Endothelial cell (in vitro differentiated cells): ENCODE measurements at regions not wholly inside any gene's neighbourhood (a gene's known extent, or its start where the extent isn't known, plus 50 kb on each side); places are given as distances from the start of the nearest gene placed in this dataset.

Experiments used
- DNase-seq: peaks from one replicate; pipeline ENCODE4 v3.0.0; 2021; ENCODE audit warnings: low spot score
- H3K27ac Mint-ChIP-seq: one replicate; pipeline ENCODE4 v1.8.0; 2021; ENCODE audit warnings: mixed read lengths, inconsistent platforms; ENCODE audit not compliant: unreplicated experiment
- H3K27me3 Mint-ChIP-seq: one replicate; pipeline ENCODE4 v1.8.0; 2021; ENCODE audit warnings: mild to moderate bottlenecking, moderate library complexity, mixed read lengths, inconsistent platforms; ENCODE audit not compliant: unreplicated experiment
- H3K36me3 Mint-ChIP-seq: one replicate; pipeline ENCODE4 v1.8.0; 2021; ENCODE audit warnings: mild to moderate bottlenecking, low read depth, mixed read lengths, inconsistent platforms; ENCODE audit not compliant: unreplicated experiment
- H3K4me1 Mint-ChIP-seq: one replicate; pipeline ENCODE4 v1.8.0; 2021; ENCODE audit warnings: mild to moderate bottlenecking, mixed read lengths, inconsistent platforms; ENCODE audit not compliant: unreplicated experiment
- H3K4me3 Mint-ChIP-seq: one replicate; pipeline ENCODE4 v1.8.0; 2021; ENCODE audit warnings: mild to moderate bottlenecking, mixed read lengths, inconsistent platforms; ENCODE audit not compliant: unreplicated experiment
- H3K9me3 Mint-ChIP-seq: one replicate; pipeline ENCODE4 v1.8.0; 2021; ENCODE audit warnings: mixed read lengths, inconsistent platforms; ENCODE audit not compliant: unreplicated experiment
- TF ChIP-seq, protein P1 (sequence below): fragments of 200-600 bp; sonication (generic); IDR thresholded peaks from one replicate; pipeline ENCODE4 v1.5.0; 2021; ENCODE audit warnings: antibody characterized with exemption; ENCODE audit not compliant: unreplicated experiment

DNA sequence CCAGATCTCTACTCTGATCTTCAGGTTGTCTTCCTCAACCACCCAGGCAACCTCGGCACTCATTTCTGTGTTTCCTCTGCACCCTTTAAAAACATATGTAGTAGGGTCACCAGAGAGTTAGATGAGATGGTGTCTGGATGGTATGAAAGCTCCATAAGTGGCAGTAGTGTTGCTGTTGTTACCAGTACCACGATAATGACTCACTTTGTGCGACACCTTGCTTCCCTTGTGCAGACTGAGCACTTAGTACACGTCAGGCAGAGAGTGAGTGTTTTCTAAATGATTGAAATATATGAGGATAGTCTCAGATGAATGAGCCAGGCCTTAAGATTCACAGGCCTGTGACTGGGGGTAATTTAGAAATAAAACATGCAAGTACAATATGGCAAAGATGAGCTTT is 188.7 kb downstream of the MAF start:
- no peaks in the 10 kb centered on the region for H3K36me3 Mint-ChIP-seq
- H3K27ac Mint-ChIP-seq: peak overlapping the region; percentile 96
- no peak for DNase-seq
- H3K9me3 Mint-ChIP-seq: no peaks in the 10 kb centered on the region
- H3K4me3 Mint-ChIP-seq: no peak overlapping the region
- H3K4me1 Mint-ChIP-seq: peaks cover 46% of the 10 kb centered on the region
- peaks cover 3% of the 10 kb centered on the region for H3K27me3 Mint-ChIP-seq
- TF ChIP-seq, protein P1, sequence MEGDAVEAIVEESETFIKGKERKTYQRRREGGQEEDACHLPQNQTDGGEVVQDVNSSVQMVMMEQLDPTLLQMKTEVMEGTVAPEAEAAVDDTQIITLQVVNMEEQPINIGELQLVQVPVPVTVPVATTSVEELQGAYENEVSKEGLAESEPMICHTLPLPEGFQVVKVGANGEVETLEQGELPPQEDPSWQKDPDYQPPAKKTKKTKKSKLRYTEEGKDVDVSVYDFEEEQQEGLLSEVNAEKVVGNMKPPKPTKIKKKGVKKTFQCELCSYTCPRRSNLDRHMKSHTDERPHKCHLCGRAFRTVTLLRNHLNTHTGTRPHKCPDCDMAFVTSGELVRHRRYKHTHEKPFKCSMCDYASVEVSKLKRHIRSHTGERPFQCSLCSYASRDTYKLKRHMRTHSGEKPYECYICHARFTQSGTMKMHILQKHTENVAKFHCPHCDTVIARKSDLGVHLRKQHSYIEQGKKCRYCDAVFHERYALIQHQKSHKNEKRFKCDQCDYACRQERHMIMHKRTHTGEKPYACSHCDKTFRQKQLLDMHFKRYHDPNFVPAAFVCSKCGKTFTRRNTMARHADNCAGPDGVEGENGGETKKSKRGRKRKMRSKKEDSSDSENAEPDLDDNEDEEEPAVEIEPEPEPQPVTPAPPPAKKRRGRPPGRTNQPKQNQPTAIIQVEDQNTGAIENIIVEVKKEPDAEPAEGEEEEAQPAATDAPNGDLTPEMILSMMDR: no peak

DNA sequence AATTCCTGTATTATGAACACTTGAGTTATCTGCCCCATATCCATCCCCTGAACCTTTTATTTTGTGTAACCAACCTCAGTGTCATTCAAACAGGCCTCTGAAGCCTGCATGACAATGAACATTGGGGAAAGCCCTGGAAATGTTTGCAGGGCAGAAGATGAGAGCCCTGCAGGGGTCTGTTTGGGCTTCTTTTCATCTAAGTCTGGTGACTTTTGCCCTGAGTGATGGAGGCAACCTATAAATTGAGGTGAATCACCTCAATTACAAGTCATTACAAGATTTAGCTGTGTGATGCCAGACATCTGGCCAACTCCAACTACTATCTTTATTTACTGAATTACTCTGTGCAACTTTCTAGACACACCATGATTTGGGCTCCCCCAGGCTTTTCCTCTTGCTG is 189.2 kb downstream of the MAF start:
- Mint-ChIP-seq H3K27me3 (peaks cover 3% of the 10 kb centered on the region), H3K4me3 (no peak overlapping the region), H3K27ac (no peak overlapping the region), H3K36me3 (no peaks in the 10 kb centered on the region), H3K4me1 (peaks cover 46% of the 10 kb centered on the region), H3K9me3 (no peaks in the 10 kb centered on the region)
- DNase-seq: no peak
- TF ChIP-seq, protein P1: no peak

DNA sequence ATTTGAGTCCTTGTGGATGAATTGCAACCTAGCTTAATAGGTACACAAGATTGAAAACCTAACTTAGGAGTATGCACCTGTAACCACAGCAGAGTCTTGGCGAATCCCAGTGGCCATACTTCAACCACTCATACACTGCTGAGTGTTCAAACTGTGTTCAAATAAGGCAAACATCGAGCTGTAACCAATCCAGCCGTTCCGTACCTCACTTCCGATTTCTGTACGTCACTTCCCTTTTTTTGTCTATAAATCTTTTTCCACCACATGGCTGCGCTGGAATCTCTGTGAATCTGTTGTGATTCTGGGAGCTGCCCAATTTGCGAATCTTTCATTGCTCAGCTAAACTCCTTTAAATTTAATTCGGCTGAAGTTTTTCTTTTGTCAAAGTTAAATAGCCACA is 190.6 kb downstream of the MAF start:
- DNase-seq: no peak
- Mint-ChIP-seq H3K9me3 (no peaks in the 10 kb centered on the region), H3K27me3 (peaks cover 6% of the 10 kb centered on the region), H3K4me1 (peaks cover 34% of the 10 kb centered on the region), H3K27ac (no peak overlapping the region), H3K4me3 (no peak overlapping the region), H3K36me3 (no peaks in the 10 kb centered on the region)
- TF ChIP-seq, protein P1: no peak

DNA sequence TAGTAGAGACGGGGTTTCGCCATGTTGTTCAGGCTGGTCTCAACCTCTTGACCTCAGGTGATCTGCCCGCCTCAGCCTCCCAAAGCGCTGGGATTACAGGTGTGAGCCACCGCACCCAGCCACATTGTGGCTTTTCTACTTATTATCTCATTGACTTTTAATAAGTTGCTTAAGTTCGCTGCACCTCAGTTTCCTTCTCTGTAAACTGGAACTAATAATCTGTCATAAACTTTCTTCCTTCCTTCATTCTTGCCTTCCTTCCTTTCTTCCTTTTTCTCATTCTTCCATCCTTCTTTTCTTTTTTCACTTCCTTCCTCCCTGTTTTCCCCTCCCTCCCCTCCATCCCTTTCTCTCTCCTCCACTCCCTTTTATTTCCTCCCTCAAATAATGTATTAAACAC is 192.2 kb downstream of the MAF start:
- DNase-seq: no peak
- H3K36me3 Mint-ChIP-seq: no peaks in the 10 kb centered on the region
- H3K9me3 Mint-ChIP-seq: no peaks in the 10 kb centered on the region
- peaks cover 28% of the 10 kb centered on the region for H3K4me1 Mint-ChIP-seq
- TF ChIP-seq, protein P1: no peak
- no peak overlapping the region for H3K4me3 Mint-ChIP-seq
- no peak overlapping the region for H3K27ac Mint-ChIP-seq
- H3K27me3 Mint-ChIP-seq: peaks cover 4% of the 10 kb centered on the region

DNA sequence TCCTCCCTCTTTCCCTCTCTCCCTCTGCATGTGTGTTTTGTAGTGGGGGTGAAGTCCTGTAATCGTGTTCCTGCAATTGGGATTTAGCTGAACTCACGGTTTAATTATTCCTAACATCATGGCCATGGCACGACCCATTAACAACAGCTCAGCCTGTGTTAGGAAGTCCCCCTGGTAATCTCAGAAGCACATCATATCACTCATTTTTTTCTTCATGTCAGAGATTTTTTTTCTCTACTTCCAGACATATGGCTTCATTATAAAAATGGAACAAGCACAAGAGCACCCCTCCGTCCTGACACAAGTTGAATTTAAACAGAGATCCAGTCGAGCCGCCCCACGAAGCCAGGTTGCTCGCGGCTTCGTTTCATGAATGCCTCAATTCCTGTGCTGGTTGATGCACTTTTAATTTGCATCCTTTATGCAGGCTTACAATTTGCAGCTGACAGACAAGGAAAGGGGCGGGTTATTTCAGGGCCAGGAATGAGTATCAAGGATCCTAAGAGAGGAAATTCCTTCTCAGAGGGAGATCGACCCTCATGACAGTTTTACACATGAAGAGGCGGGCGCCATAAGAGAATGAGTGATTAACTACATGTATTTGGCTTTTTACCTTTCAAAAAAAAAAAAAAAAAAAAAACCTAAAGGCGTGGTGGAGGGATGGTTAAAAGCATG is 192.9 kb downstream of the MAF start:
- TF ChIP-seq, protein P1: no peak
- H3K27me3 Mint-ChIP-seq: peaks cover 4% of the 10 kb centered on the region
- H3K4me3 Mint-ChIP-seq: no peak overlapping the region
- no peaks in the 10 kb centered on the region for H3K36me3 Mint-ChIP-seq
- H3K9me3 Mint-ChIP-seq: no peaks in the 10 kb centered on the region
- no peak for DNase-seq
- peaks cover 24% of the 10 kb centered on the region for H3K4me1 Mint-ChIP-seq
- no peak overlapping the region for H3K27ac Mint-ChIP-seq
